H9 (cell line): ENCODE measurements at regions not wholly inside any gene's neighbourhood (a gene's known extent, or its start where the extent isn't known, plus 50 kb on each side); places are given as distances from the start of the nearest gene placed in this dataset.

Experiments used
- DNase-seq: peaks from one replicate; pipeline ENCODE4 v3.0.0-alpha.2; 2017
- H2AFZ ChIP-seq: one replicate; pipeline ENCODE4 v1.6.1; 2013; ENCODE audit warnings: mild to moderate bottlenecking, low read length, control low read depth, moderate library complexity
- H2AK5ac ChIP-seq: 2 replicates; pipeline ENCODE4 v1.6.1; 2013; ENCODE audit warnings: low read length, control low read depth, mixed read lengths; ENCODE audit not compliant: insufficient read length
- H2BK120ac ChIP-seq: one replicate; pipeline ENCODE4 v1.6.1; 2013; ENCODE audit warnings: low read depth, mild to moderate bottlenecking, low read length, control low read depth, inconsistent platforms; ENCODE audit not compliant: poor library complexity, severe bottlenecking
- H2BK12ac ChIP-seq: 2 replicates; pipeline ENCODE4 v1.6.1; 2013; ENCODE audit warnings: low read length, control low read depth, mixed read lengths, low read depth; ENCODE audit not compliant: insufficient read length
- H2BK15ac ChIP-seq: 2 replicates; pipeline ENCODE4 v1.6.1; 2013; ENCODE audit warnings: low read depth, low read length, control low read depth
- H2BK20ac ChIP-seq: one replicate; pipeline ENCODE4 v1.6.1; 2013; ENCODE audit warnings: low read depth, mild to moderate bottlenecking, low read length, control low read depth, inconsistent platforms; ENCODE audit not compliant: poor library complexity, severe bottlenecking
- H2BK5ac ChIP-seq: 2 replicates; pipeline ENCODE4 v1.6.1; 2013; ENCODE audit warnings: low read length, control low read depth, mixed read lengths; ENCODE audit not compliant: insufficient read length
- H3K14ac ChIP-seq: 2 replicates; pipeline ENCODE4 v1.6.1; 2013; ENCODE audit warnings: low read length, control low read depth; ENCODE audit not compliant: insufficient read depth
- H3K18ac ChIP-seq: 2 replicates; pipeline ENCODE4 v1.6.1; 2013; ENCODE audit warnings: low read depth, mild to moderate bottlenecking, mixed read lengths, low read length, control low read depth; ENCODE audit not compliant: insufficient read length
- H3K23ac ChIP-seq: 2 replicates; pipeline ENCODE4 v1.6.1; 2013; ENCODE audit warnings: low read length, control low read depth, mixed read lengths, low read depth; ENCODE audit not compliant: insufficient read length
- H3K23me2 ChIP-seq: 2 replicates; pipeline ENCODE4 v1.6.1; 2013; ENCODE audit warnings: low read depth, mild to moderate bottlenecking, mixed read lengths, low read length, control low read depth; ENCODE audit not compliant: insufficient read length, poor library complexity, severe bottlenecking
- H3K27ac ChIP-seq: 2 replicates; pipeline ENCODE4 v1.5.1; 2013; ENCODE audit warnings: low read length, control low read depth, mixed read lengths, low read depth; ENCODE audit not compliant: insufficient read length
- H3K27me3 ChIP-seq: 2 replicates; pipeline ENCODE4 v1.6.1; 2013; ENCODE audit warnings: low read length, control low read depth, inconsistent platforms; ENCODE audit not compliant: insufficient read depth
- H3K4ac ChIP-seq: 2 replicates; pipeline ENCODE4 v1.6.1; 2013; ENCODE audit warnings: low read depth, mild to moderate bottlenecking, control low read depth, inconsistent platforms, low read length, moderate library complexity
- H3K4me1 ChIP-seq: 2 replicates; pipeline ENCODE4 v1.6.1; 2013; ENCODE audit warnings: low read length, control low read depth, inconsistent platforms; ENCODE audit not compliant: insufficient read depth
- H3K4me2 ChIP-seq: 2 replicates; pipeline ENCODE4 v1.6.1; 2013; ENCODE audit warnings: low read length, control low read depth, mixed read lengths; ENCODE audit not compliant: insufficient read length, insufficient read depth
- H3K56ac ChIP-seq: 2 replicates; pipeline ENCODE4 v1.6.1; 2013; ENCODE audit warnings: low read depth, mild to moderate bottlenecking, mixed read lengths, low read length, control low read depth; ENCODE audit not compliant: insufficient read length
- H3K79me1 ChIP-seq: 2 replicates; pipeline ENCODE4 v1.6.1; 2013; ENCODE audit warnings: low read depth, mild to moderate bottlenecking, moderate library complexity, low read length, control low read depth, inconsistent platforms; ENCODE audit not compliant: insufficient read depth, poor library complexity, severe bottlenecking
- H3K79me2 ChIP-seq: 2 replicates; pipeline ENCODE4 v1.6.1; 2013; ENCODE audit warnings: low read length, control low read depth, inconsistent platforms; ENCODE audit not compliant: insufficient read depth
- H3K9ac ChIP-seq: 2 replicates; pipeline ENCODE4 v1.6.1; 2013; ENCODE audit warnings: low read length, control low read depth, mixed read lengths; ENCODE audit not compliant: insufficient read length; ENCODE audit errors: extremely low read depth
- H3K9me3 ChIP-seq: one replicate; pipeline ENCODE4 v1.6.1; 2013; ENCODE audit warnings: low read depth, low read length, inconsistent platforms; ENCODE audit not compliant: control insufficient read depth
- H3T11ph ChIP-seq: one replicate; pipeline ENCODE4 v1.6.1; 2013; ENCODE audit warnings: mild to moderate bottlenecking, low read length, control low read depth, inconsistent platforms
- H4K20me1 ChIP-seq: one replicate; pipeline ENCODE4 v1.6.1; 2013; ENCODE audit not compliant: control insufficient read depth, insufficient read length, insufficient read depth
- H4K5ac ChIP-seq: 2 replicates; pipeline ENCODE4 v1.6.1; 2013; ENCODE audit warnings: low read depth, mild to moderate bottlenecking, mixed read lengths, low read length, control low read depth; ENCODE audit not compliant: insufficient read length
- H4K8ac ChIP-seq: replicated peaks from 2 replicates; pipeline ENCODE4 v1.6.1; 2013; ENCODE audit warnings: low read length, control low read depth, mixed read lengths, low read depth; ENCODE audit not compliant: insufficient read length
- H4K91ac ChIP-seq: 2 replicates; pipeline ENCODE4 v1.6.1; 2013; ENCODE audit warnings: low read depth, mild to moderate bottlenecking, moderate library complexity, mixed read lengths, low read length, control low read depth; ENCODE audit not compliant: insufficient read length
- H3K27ac Mint-ChIP-seq, 3 experiments: 2 replicates in 2 of 3; 3 replicates in 1 of 3; pipeline ENCODE4 v1.8.0; 2020 to 2021; ENCODE audit warnings: mixed read lengths in 3 of 3, mild to moderate bottlenecking in 1 of 3, moderate library complexity in 1 of 3
- H3K27me3 Mint-ChIP-seq: 2 replicates; pipeline ENCODE4 v1.8.0; 2021; ENCODE audit warnings: low read depth, mild to moderate bottlenecking, moderate library complexity, mixed read lengths
- H3K36me3 Mint-ChIP-seq, 3 experiments: 2 replicates in 2 of 3; 3 replicates in 1 of 3; pipeline ENCODE4 v1.8.0; 2020 to 2021; ENCODE audit warnings: low read depth in 3 of 3, mixed read lengths in 3 of 3; ENCODE audit not compliant: insufficient read depth in 1 of 3
- H3K4me1 Mint-ChIP-seq, 2 experiments: 2 replicates each; pipeline ENCODE4 v1.8.0; 2020; ENCODE audit warnings: mixed read lengths in 2 of 2
- H3K4me3 Mint-ChIP-seq, 2 experiments: 2 replicates in 1 of 2; 3 replicates in 1 of 2; pipeline ENCODE4 v1.8.0; 2020 to 2021; ENCODE audit warnings: mild to moderate bottlenecking in 2 of 2, mixed read lengths in 2 of 2, moderate library complexity in 1 of 2
- H3K9me3 Mint-ChIP-seq, 2 experiments: 2 replicates in 1 of 2; 3 replicates in 1 of 2; pipeline ENCODE4 v1.8.0; 2020; ENCODE audit warnings: mild to moderate bottlenecking in 2 of 2, mixed read lengths in 2 of 2, moderate library complexity in 1 of 2
- CTCF ChIP-seq: fragments of 200-600 bp; sonication (generic); conservative IDR thresholded peaks from 3 replicates; pipeline ENCODE4 v1.8.0; 2021; ENCODE audit warnings: antibody characterized with exemption, mild to moderate bottlenecking
- WGBS: extraction: QIAGEN DNeasy Blood & Tissue Kit; methylation state at CpG from one replicate; pipeline ENCODE4 v1.1.7; 2013; ENCODE audit warnings: missing lambda C conversion rate, low lambda C conversion rate, mixed read lengths; ENCODE audit not compliant: insufficient read length; ENCODE audit errors: extremely low coverage; 5-methylcytosine and 5-hydroxymethylcytosine counted together

DNA sequence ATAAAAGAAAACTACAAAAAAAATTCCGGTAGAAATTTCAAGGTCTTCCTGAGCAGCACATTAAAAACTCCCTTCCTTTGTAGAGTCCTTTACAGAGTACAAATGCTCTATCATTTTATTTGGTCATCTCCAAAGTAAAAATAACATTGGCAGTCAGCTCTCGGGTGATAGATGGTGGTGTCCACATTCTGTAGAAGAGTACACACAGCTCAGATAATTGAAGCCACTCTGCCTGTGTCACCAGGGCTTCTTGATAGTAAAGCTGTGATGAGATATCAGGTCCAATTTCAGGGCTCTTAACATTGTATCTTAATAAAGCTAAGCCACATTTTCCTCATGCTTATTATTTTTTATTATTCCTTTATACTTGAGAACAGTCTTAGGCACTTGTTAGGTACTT, 371.6 kb downstream of the TAFA4 start:
- no peaks in the 10 kb centered on the region for H4K20me1 ChIP-seq
- no peaks in the 10 kb centered on the region for H3K36me3 Mint-ChIP-seq
- no peak overlapping the region for H3K18ac ChIP-seq
- no peak overlapping the region for H2BK20ac ChIP-seq
- no peaks in the 10 kb centered on the region for H3K9me3 Mint-ChIP-seq
- no peak overlapping the region for H3K4me2 ChIP-seq
- H3K23me2 ChIP-seq, result no peaks in the 10 kb centered on the region
- no peak overlapping the region for H3K14ac ChIP-seq
- no peaks in the 10 kb centered on the region for H3K27me3 ChIP-seq
- H3K23ac ChIP-seq, result no peak overlapping the region
- no peak overlapping the region for H2BK5ac ChIP-seq
- H2BK120ac ChIP-seq, result no peak overlapping the region
- no peak overlapping the region for H3K4ac ChIP-seq
- no peak overlapping the region for H2AK5ac ChIP-seq
- H4K5ac ChIP-seq, result no peak overlapping the region
- no peak for DNase-seq
- no peaks in the 10 kb centered on the region for H3K27me3 Mint-ChIP-seq
- TF ChIP-seq CTCF, result no peak
- no peaks in the 10 kb centered on the region for H3K4me1 ChIP-seq
- no peak overlapping the region for H3K27ac Mint-ChIP-seq
- no peak overlapping the region for H2AFZ ChIP-seq
- no peak overlapping the region for H2BK12ac ChIP-seq
- no peaks in the 10 kb centered on the region for H3K79me1 ChIP-seq
- H4K91ac ChIP-seq, result no peak overlapping the region
- no peak overlapping the region for H3K9ac ChIP-seq
- H3T11ph ChIP-seq, result no peak overlapping the region
- no CpG with 5 or more reads among the region's 2 CpGs for WGBS
- H3K27ac ChIP-seq, result no peak overlapping the region
- H3K4me3 Mint-ChIP-seq, result no peak overlapping the region
- H3K9me3 ChIP-seq, result no peaks in the 10 kb centered on the region
- no peaks in the 10 kb centered on the region for H3K4me1 Mint-ChIP-seq
- no peak overlapping the region for H2BK15ac ChIP-seq
- no peaks in the 10 kb centered on the region for H3K79me2 ChIP-seq
- H4K8ac ChIP-seq, result no peak overlapping the region
- no peak overlapping the region for H3K56ac ChIP-seq
